ENCODE measurements at regions not wholly inside any gene's neighbourhood (a gene's known extent, or its start where the extent isn't known, plus 50 kb on each side); places are given as distances from the start of the nearest gene placed in this dataset.

DNA sequence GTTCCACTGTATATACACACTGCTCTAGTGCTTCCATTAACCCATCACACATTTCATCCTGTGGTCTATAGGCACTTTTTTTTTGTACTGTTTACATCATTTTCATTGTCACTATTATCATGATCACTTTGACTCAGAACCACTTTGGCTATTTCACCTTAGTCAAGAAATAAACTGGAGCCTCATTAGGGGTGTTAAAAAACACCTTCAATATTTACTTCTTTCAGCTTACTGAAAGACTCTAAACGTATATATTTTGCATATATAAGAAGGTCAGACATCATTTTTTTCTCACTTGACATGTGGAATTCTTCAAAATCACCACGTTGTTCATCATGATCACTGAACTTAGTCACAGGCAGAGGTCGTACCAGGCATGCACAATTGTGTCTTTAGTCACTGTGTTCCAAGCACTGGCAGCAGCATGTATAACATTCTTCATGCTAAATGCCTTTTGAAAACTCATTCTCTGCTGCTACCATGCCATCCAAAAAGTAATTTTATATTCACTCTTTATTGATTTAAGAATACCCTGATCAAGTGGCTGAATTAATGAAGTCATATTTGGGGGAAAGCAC lies 229.2 kb upstream of the ARSJ start:
- Mint-ChIP-seq H3K9me3 (no peaks in the 10 kb centered on the region), H3K36me3 (ENCODE audit: low read depth) (no peaks in the 10 kb centered on the region), H3K27me3 (no peaks in the 10 kb centered on the region), H3K27ac (no peak overlapping the region), H3K4me3 (no peak overlapping the region), H3K4me1 (no peaks in the 10 kb centered on the region)
- no peak for DNase-seq
- ChIA-PET POLR2A (no interaction called here), CTCF (no interaction called here)

DNA sequence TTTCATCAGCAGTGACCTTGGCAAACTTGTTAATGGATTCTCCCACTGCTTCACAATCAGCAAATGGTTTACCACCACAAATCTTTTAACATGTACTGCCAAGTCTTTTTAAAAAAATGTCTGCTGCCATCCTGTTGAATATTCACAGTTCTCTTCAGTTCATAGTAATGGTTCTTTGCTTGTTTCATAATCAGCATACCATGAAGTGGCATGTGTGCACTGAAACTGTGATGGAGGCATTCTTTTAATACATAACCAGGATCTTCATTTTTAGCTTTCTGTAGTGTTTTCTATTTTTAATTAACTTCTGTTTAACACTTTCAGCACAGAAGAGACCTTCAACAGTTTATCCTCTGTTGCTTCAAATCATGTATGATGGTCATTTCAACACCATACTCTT lies 230.1 kb upstream of the ARSJ start:
- H3K4me1 Mint-ChIP-seq: no peaks in the 10 kb centered on the region
- no peak overlapping the region for H3K4me3 Mint-ChIP-seq
- POLR2A ChIA-PET: no interaction called here
- H3K9me3 Mint-ChIP-seq: no peaks in the 10 kb centered on the region
- no peak for DNase-seq
- CTCF ChIA-PET: no interaction called here
- H3K27ac Mint-ChIP-seq: no peak overlapping the region
- no peaks in the 10 kb centered on the region for H3K27me3 Mint-ChIP-seq
- no peaks in the 10 kb centered on the region for H3K36me3 Mint-ChIP-seq (ENCODE audit: low read depth)

DNA sequence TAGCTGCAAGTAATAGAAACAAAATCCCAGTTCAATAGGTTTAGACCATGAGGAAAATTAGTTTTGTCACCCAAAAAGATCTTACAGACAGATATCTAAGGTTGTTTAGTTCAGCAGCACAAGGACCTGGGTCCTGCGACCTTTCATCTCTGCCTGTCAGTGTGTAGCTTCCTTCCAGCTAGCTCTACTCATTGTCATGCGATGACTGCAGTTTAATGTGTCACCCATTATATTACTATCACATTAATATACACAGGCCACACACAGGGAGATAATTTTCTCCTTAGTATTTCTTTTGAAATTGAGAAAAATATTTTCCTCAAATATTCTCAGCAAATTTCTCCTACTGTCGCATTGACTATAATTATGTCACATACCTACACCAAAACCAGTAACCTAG lies 232.1 kb upstream of the ARSJ start:
- H3K4me3 Mint-ChIP-seq: no peak overlapping the region

DNA sequence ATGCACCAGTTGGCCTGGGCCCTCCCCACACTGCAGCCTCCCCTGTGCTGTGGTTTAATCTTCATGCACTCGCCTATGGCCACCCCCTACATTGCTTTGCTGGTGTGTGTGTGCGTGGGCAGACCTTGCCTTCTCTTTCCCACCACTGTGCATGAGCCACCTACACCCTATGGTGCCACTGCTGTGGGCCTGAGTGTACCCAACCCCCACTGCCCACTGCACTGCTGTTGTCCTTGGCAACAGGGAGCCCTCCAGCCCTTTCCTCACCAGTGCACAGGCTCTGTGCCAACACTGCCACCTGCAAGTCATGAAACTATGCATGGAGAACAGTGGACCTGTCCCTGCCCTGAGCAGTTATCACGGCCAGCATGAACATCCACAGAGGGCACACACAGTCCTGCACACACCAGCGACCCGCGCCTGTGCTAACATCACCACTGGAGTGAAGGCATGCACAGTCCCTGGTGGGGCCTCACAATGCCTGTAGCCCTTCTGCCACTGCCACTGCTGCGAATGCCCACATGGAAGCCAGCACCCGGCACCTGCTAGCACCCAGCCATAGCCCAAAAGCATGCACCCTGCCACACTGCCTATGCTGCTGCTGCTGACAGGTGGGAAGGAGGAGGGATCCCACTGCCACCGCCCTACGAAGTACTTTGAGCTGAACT lies 237.8 kb upstream of the ARSJ start:
- Mint-ChIP-seq H3K27ac (no peak overlapping the region), H3K27me3 (no peaks in the 10 kb centered on the region), H3K36me3 (ENCODE audit: low read depth) (no peaks in the 10 kb centered on the region), H3K4me1 (no peaks in the 10 kb centered on the region), H3K9me3 (no peaks in the 10 kb centered on the region), H3K4me3 (no peak overlapping the region)
- DNase-seq: no peak
- CTCF ChIA-PET: interaction anchor here (0.6 kb wide), 1 partner anchor 12 kb away, joined by 3 read pairs; no protein-coding TSS in a partner anchor
- POLR2A ChIA-PET: no interaction called here

More for the DNA sequence above, 232.1 kb upstream of the ARSJ start:
- DNase-seq: no peak
- no peaks in the 10 kb centered on the region for H3K9me3 Mint-ChIP-seq
- H3K27ac Mint-ChIP-seq: no peak overlapping the region
- ChIA-PET POLR2A (no interaction called here), CTCF (no interaction called here)
- no peaks in the 10 kb centered on the region for H3K27me3 Mint-ChIP-seq
- no peaks in the 10 kb centered on the region for H3K4me1 Mint-ChIP-seq
- H3K36me3 Mint-ChIP-seq (ENCODE audit: low read depth): no peaks in the 10 kb centered on the region

DNA sequence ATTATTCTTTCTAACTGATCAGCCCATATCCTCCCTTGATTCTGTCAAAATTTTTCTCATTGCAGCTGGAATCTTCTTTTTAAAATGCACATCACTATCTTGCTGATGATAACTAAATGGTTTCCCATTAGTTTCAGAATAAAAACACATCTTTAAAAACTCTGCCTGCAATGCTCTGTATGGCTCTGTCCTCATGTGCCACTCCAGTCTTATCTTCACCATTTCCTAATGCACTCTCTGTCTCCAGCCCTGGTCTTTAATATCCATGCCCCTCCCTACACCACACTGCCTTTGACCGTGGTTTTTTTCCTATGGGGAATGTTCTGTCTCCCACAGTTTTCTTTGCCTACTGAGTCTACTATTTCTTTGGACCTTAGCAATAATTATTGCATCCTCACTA lies 244.1 kb upstream of the ARSJ start:
- no peaks in the 10 kb centered on the region for H3K27me3 Mint-ChIP-seq
- CTCF ChIA-PET: no interaction called here
- no peak for DNase-seq
- POLR2A ChIA-PET: no interaction called here
- no peak overlapping the region for H3K27ac Mint-ChIP-seq
- no peak overlapping the region for H3K4me3 Mint-ChIP-seq
- no peaks in the 10 kb centered on the region for H3K4me1 Mint-ChIP-seq
- no peaks in the 10 kb centered on the region for H3K36me3 Mint-ChIP-seq (ENCODE audit: low read depth)
- H3K9me3 Mint-ChIP-seq: no peaks in the 10 kb centered on the region

DNA sequence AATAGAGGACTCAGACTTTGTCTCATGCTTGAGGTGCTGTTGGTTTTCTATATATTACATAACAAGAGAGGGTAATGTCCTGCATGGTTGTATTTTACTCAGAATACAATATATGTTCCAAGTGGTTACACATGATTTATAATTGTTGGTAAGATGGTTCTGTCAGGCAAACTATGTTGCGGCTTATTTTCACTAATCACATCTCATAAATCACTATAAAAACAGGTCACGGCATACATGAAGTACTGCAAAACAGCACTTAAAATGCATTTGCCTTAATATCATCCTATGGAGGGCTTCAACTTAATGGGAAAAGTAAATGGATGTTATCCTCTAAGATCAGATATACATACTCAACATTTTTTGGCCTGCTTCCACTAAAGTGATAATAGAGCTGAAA lies 246.0 kb upstream of the ARSJ start:
- DNase-seq: no peak
- no peaks in the 10 kb centered on the region for H3K36me3 Mint-ChIP-seq (ENCODE audit: low read depth)
- no peaks in the 10 kb centered on the region for H3K9me3 Mint-ChIP-seq
- CTCF ChIA-PET: no interaction called here
- H3K4me3 Mint-ChIP-seq: no peak overlapping the region
- POLR2A ChIA-PET: no interaction called here
- H3K4me1 Mint-ChIP-seq: no peaks in the 10 kb centered on the region
- H3K27me3 Mint-ChIP-seq: no peaks in the 10 kb centered on the region
- H3K27ac Mint-ChIP-seq: no peak overlapping the region

DNA sequence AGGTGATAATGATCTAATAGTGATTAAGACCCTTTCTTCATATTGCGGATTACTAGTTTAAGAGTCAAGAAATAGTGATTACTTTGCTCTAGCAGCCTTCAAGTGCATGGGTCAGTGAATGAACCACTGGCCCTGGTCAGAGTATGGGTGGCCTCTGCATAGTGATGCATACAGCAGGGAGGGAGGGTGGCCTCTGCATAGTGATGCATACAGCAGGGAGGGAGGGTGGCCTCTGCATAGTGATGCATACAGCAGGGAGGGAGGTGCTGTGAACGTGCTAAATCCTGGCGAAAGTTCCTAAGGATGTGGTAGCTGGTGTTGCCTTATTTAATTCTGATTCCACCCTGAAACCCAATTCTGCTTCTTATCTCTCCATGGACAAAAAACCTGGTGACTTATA lies 246.7 kb upstream of the ARSJ start:
- POLR2A ChIA-PET: no interaction called here
- Mint-ChIP-seq H3K9me3 (no peaks in the 10 kb centered on the region), H3K4me3 (no peak overlapping the region), H3K36me3 (ENCODE audit: low read depth) (no peaks in the 10 kb centered on the region), H3K27me3 (no peaks in the 10 kb centered on the region), H3K4me1 (no peaks in the 10 kb centered on the region), H3K27ac (no peak overlapping the region)
- no peak for DNase-seq
- CTCF ChIA-PET: no interaction called here

DNA sequence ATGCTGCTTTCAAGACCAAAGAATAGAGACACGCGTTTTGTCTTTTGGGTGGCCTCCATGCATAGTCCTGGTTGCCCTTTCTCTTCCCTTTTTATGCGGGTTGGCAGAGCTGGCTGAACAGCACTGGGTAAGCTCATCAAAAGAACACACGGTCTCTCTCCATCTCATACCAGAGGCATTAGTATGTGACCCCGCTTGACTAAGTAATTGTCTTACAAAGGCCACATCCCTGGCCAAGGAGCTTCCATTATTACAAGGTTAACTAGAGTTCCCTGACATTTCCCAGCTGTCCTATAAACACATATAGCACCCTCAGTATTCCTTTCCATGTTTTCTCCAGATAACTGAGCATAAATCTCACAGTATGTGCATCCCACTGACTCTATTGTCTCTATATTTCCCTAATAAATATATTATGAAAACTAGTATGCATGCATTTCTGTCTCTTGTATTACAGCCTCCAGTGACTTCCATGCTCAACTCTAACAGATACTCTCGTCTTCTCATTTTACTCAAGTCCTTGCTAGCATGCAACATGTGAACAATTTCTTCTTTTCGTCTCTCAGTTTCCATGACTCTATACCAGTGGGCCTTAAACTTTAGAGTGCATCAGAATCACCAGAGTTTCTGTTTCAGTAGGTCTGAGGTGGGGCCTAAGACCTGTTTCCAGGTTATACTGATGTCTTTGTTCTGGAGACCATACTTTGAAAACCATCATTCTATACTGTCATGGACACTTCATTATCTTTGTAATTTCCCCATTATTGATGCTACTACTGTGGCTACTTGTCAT lies 247.7 kb upstream of the ARSJ start:
- Mint-ChIP-seq H3K4me1 (no peaks in the 10 kb centered on the region), H3K4me3 (no peak overlapping the region), H3K36me3 (ENCODE audit: low read depth) (no peaks in the 10 kb centered on the region), H3K9me3 (no peaks in the 10 kb centered on the region), H3K27me3 (no peaks in the 10 kb centered on the region), H3K27ac (no peak overlapping the region)
- ChIA-PET CTCF (no interaction called here), POLR2A (no interaction called here)
- no peak for DNase-seq

DNA sequence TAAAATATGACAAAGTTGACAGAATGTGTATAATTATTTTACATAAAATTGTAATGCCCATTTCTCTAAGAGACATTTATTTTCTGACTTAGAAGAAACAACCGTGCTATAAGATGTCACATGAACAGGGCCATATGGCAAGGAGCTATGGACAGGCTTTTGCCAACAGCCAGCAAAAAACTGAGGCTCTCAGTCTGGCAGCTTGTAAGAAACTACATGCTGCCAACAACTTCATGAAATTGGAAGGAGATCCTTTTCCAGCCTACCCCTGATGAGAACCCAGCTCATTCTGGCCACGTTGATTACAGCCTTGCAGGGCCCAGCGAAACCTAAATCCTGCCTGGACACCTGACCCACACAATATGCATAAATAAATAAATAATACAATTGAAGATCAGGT lies 250.3 kb upstream of the ARSJ start:
- no peak overlapping the region for H3K4me3 Mint-ChIP-seq

DNA sequence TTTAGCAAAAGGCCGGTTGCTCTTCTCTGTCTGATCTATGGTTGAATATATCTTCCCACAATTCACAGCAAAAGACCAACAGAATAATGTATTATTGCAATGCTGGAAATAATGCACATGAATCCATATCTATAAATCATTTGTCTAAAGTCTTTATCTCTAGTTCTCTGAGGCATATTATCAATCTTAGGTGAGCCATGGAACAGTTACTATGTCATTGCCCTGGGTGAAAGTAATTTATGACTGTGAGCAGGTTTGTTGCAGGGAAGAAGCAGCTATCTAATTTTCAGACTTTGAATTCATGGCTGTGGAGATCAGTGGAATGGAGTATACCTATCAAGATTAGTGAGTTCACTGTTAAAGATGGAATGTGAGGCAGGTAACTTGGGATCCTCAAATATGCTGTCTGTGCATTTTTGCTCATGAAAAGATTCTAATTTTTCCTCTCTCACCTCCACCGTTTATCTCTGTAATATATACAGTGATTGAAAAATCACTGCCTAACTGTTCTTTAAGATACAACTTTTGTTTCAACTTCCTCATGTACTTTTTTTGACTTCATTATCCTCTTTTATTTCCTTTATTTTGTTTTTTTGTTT lies 256.8 kb upstream of the ARSJ start:
- POLR2A ChIA-PET: no interaction called here
- CTCF ChIA-PET: no interaction called here
- Mint-ChIP-seq H3K27ac (no peak overlapping the region), H3K4me3 (no peak overlapping the region), H3K9me3 (no peaks in the 10 kb centered on the region), H3K4me1 (no peaks in the 10 kb centered on the region), H3K27me3 (no peaks in the 10 kb centered on the region), H3K36me3 (ENCODE audit: low read depth) (no peaks in the 10 kb centered on the region)
- DNase-seq: no peak

More for the DNA sequence above, 250.3 kb upstream of the ARSJ start:
- no peaks in the 10 kb centered on the region for H3K9me3 Mint-ChIP-seq
- DNase-seq: no peak
- no peaks in the 10 kb centered on the region for H3K27me3 Mint-ChIP-seq
- H3K4me1 Mint-ChIP-seq: no peaks in the 10 kb centered on the region
- no peaks in the 10 kb centered on the region for H3K36me3 Mint-ChIP-seq (ENCODE audit: low read depth)
- POLR2A ChIA-PET: no interaction called here
- no peak overlapping the region for H3K27ac Mint-ChIP-seq
- CTCF ChIA-PET: no interaction called here

DNA sequence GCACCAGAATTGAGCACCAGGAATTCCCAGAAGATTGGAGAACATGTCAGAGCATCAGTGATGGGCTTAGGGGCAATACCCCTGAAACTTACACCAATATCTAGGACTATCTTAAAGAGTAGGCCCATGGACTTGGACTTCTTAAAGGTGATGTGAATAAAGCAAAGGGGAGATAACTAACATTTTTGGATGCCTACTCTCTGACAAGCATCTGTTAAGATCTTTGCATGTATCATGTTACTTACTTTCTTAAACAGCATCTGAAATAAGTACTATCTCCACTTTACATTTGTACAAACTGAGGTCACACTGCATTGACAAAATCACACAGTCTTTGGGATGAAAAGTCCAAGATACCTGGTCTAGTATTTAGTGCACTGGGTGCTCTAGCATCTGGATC lies 258.6 kb upstream of the ARSJ start:
- H3K36me3 Mint-ChIP-seq (ENCODE audit: low read depth): no peaks in the 10 kb centered on the region
- no peaks in the 10 kb centered on the region for H3K27me3 Mint-ChIP-seq
- ChIA-PET POLR2A (no interaction called here), CTCF (no interaction called here)
- no peak for DNase-seq
- H3K9me3 Mint-ChIP-seq: no peaks in the 10 kb centered on the region
- no peak overlapping the region for H3K4me3 Mint-ChIP-seq
- no peak overlapping the region for H3K27ac Mint-ChIP-seq
- no peaks in the 10 kb centered on the region for H3K4me1 Mint-ChIP-seq

DNA sequence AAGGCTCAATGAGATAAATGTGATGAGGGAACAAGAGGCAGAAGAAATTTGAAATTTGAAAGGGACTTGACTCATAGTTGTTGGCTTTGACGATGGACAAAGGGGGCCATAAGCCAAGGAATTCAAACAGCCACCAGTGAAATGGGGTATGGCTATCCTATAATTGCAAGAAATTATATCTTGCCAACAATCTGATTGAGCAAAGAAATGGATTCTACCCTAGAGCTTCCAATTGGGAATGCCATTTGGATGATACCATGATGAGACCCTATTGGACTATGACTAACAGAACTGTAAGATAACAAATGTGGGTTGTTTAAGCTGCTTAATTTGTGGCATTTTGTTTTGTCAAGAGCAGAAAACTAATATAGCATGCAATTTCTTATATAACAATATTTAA lies 270.1 kb upstream of the ARSJ start:
- H3K36me3 Mint-ChIP-seq (ENCODE audit: low read depth): no peaks in the 10 kb centered on the region
- H3K4me3 Mint-ChIP-seq: no peak overlapping the region

DNA sequence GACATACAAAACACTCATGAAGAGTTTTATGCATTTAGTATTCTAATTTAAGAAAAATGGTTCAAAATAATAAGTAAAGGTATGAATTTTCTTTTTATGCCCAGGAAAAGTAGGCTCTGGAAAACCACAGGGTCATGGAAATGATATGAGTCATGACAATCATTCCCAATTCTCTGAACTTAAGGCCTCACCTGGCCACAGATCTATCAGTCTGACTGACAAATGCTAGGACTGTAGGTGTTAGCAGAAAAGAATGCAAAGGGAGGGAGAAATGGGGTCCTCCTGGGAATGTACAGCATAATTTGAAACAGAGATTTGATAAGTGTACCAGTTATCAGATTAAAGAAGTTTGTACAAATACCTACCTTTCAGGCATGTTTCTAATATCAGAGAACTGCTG lies 270.5 kb upstream of the ARSJ start:
- no peak overlapping the region for H3K27ac Mint-ChIP-seq
- H3K4me1 Mint-ChIP-seq: no peaks in the 10 kb centered on the region
- ChIA-PET CTCF (no interaction called here), POLR2A (no interaction called here)
- H3K27me3 Mint-ChIP-seq: no peaks in the 10 kb centered on the region
- no peaks in the 10 kb centered on the region for H3K9me3 Mint-ChIP-seq
- no peak overlapping the region for H3K4me3 Mint-ChIP-seq
- H3K36me3 Mint-ChIP-seq (ENCODE audit: low read depth): no peaks in the 10 kb centered on the region
- no peak for DNase-seq

More for the DNA sequence above, 270.1 kb upstream of the ARSJ start:
- ChIA-PET POLR2A (no interaction called here), CTCF (no interaction called here)
- no peaks in the 10 kb centered on the region for H3K9me3 Mint-ChIP-seq
- no peaks in the 10 kb centered on the region for H3K4me1 Mint-ChIP-seq
- DNase-seq: no peak
- no peaks in the 10 kb centered on the region for H3K27me3 Mint-ChIP-seq
- H3K27ac Mint-ChIP-seq: no peak overlapping the region

Data from activated CD4-positive, alpha-beta T cell treated with anti-CD3 and anti-CD28 coated beads, Interleukin-2, amount 10 ng/mL, durations not matched to agents 7 days and 5 days (primary cell).